NCI-H526 treated with DMSO at 0.1 percent for 48 hours (cell line): ENCODE measurements at regions not wholly inside any gene's neighbourhood (a gene's known extent, or its start where the extent isn't known, plus 50 kb on each side); places are given as distances from the start of the nearest gene placed in this dataset.

ENCODE experiments used
- DNase-seq: peaks from one replicate; lab custom pipeline; 2025; lab: John Stamatoyannopoulos, UW

DNA sequence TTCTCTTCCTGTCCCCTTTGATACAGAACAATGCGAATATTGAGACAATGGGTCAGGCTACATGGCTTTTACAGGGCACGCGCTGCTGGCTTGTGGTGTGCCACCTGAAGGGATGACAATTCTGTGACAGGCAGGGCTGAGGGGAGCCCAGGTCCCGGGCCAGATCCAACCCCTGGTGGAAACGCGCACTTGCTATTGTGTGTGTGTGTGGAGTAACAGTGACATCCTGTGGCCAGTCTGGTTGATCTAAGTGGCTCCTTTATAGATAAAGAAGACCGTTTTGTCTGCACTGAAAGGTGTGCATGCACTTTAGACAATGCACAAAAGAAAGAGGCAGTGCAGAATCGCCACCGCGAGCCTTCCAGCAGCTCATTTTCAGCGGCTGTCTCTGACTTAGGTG lies 273.6 kb downstream of the HRH4 start:
- DNase-seq, result no peak

GRCh38 chr18:24735624-24736231 lies 275.3 kb downstream of the HRH4 start:
- no peak for DNase-seq

- no peak for DNase-seq
These were observed 276.4 kb downstream of the HRH4 start for GRCh38 chr18:24736662-24737330.

GRCh38 chr18:24740829-24741228 lies 280.4 kb downstream of the HRH4 start:
- no peak for DNase-seq

GRCh38 chr18:24741321-24741720 lies 280.9 kb downstream of the HRH4 start:
- no peak for DNase-seq

DNA sequence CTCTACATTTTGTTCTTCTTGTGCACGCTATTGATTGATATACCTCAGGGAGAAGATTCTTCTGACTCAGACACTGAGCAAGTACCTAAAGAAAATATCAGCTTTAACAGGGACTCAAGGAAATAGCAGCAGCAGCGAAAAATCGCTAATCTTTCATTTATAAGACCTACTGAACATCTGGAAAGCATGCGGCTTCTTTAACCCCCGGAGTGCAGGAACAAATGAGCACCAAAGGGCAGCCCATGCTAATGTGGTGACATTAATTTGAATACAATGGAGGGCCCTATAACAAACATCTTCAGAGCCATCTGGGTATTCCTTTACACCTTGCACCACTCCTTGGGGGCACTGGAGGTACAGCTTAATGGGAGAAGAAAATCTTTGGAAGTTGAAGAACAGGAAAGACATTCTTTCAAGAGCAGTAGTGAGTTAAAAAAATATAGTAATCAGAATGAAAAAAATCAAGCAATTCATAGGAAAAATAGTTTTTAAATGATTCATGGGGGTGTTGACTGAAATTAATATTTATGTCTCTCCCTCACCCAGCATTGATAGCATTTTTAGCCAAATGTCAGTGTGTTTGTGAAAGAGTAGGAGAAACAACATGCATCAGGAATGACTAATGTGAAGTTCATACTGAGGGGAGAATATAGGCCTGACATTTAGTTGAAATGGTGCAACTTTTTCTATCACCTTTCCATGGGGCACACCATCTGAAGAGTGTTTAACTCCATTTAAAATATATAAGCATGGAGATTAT lies 281.7 kb downstream of the HRH4 start:
- DNase-seq, result no peak

- no peak for DNase-seq
These were observed 294.3 kb downstream of the HRH4 start for GRCh38 chr18:24754583-24755253.

- no peak for DNase-seq
These were observed 295.9 kb downstream of the HRH4 start for GRCh38 chr18:24756385-24756784.

GRCh38 chr18:24757134-24757533 lies 296.7 kb downstream of the HRH4 start:
- DNase-seq, result no peak

- DNase-seq, result no peak
These were observed 301.3 kb downstream of the HRH4 start for GRCh38 chr18:24761765-24762164.

DNA sequence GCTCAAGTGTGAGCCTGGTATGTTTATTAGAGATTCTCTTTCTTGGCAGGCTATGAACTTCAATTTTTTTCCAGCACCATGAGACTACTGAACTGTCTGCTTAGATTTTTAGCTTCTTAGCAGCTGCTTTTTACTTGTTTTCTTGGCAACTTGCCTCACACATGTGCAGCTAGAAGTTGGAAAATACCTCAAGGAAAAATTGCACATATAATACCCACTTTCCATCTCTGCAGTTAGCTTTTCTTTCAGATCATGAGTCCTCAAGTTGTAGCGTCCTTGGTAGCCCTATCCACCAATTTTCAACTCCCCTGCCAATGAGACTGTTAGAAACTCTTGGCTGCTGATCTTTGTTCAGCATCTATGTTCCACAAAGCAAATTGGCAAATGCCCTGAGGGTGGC lies 302.1 kb downstream of the HRH4 start:
- no peak for DNase-seq

DNA sequence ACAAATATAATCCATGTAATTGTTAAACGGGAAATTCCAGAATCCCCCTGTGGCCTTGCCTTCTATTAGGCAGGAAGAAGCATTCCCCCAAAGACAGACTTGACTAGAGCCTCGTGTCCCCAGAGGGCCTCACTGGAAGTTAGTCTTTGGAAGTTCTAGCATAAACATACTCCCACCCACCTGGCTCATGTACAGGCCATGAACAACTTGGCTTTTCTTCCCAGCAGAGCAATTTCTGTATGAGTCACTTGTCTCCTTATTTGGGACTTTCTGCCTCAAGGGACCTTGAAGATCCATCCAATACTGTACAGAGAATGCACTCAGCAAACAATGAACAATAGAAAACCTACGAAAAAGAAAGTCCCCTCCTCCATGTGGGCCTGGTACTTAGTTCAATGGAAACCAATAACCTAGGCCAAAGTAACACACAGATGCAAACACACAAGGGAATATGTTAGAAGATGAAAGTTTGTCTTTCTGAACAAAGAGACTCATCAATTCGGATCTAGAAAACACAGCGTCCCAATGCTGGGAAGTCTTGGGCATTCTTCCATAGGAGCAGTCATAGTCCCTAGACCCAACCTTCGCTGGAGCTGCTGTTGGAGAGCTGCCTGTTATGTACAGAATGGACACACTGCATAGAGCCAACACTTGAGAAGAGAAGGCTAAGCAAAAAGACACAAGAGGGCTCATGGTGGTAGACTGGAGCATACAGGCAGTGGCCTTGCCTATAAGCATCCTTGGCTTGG lies 303.5 kb downstream of the HRH4 start:
- DNase-seq, result no peak

- DNase-seq, result no peak
These were observed 304.3 kb downstream of the HRH4 start for GRCh38 chr18:24764766-24765165.

GRCh38 chr18:24766376-24766775 lies 305.9 kb downstream of the HRH4 start:
- no peak for DNase-seq

- no peak for DNase-seq
These were observed 310.0 kb downstream of the HRH4 start for GRCh38 chr18:24770311-24771024.

GRCh38 chr18:24771300-24771699 lies 310.9 kb downstream of the HRH4 start:
- DNase-seq, result no peak

DNA sequence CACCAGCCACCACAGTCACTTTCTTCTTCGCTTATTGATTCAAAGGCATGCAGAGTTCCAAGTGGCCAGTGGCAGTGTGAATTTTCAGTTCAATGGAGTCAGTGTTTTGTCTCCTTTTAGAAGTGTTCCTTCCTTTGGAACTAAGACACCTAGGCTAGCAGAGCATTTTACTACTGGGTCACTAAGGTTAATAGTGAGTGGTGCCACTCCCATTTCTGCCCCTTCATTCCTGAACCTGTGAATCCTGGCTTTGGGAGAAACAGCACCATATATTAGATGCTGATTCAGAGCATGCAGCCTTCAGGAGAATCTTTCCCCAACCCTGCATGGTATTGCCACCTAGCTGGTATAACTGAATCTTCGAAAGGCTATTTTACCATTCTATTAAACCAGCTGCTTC lies 312.7 kb downstream of the HRH4 start:
- no peak for DNase-seq

GRCh38 chr18:24776019-24776418 lies 315.6 kb downstream of the HRH4 start:
- DNase-seq, result no peak

DNA sequence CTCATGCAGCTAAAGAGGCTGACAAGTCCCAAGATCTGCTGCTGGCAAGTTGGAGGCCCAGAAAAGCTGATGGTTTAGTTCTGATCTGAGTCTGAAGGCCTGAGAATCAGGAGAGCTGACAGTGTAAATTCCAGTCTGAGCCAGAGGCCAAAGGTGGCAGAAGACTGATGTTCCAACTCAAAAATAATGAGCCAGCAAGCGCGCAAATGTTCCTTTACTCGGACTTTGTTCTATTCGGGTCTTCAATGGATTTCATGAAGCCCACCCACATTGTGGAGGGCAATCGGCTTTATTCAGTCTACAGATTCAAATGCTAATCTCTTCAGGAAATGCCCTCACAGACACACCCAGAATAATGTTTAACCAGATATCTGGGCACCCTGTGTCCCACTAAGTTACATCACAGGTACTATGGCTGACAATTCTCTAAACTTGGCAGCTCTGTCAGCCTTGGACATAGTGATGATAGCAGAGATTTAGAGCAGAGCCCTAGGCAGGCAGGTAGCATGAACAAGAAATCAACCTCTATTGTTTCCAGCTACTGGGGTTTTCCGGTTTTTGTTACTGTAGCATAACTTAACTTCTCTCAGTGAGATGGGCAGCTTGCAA lies 318.5 kb downstream of the HRH4 start:
- DNase-seq, result no peak

DNA sequence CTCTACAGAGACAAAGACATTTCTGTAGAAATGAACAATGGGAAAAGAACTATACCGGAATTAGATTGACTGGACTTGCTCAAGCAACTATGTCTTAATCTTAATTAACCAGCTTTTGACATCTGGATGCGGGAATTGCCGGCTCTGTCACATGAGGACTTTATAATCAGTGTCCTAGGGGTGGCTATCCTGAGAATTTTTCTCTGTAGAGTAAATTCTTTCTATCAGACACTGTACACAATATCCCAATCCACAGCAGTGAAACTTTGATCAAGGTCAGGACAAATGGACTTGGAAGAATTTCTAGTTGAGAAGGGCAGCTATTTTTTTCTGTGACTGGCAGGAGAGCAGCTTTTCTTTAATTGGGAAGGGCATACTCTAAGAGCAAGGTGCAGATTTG lies 322.1 kb downstream of the HRH4 start:
- no peak for DNase-seq

DNA sequence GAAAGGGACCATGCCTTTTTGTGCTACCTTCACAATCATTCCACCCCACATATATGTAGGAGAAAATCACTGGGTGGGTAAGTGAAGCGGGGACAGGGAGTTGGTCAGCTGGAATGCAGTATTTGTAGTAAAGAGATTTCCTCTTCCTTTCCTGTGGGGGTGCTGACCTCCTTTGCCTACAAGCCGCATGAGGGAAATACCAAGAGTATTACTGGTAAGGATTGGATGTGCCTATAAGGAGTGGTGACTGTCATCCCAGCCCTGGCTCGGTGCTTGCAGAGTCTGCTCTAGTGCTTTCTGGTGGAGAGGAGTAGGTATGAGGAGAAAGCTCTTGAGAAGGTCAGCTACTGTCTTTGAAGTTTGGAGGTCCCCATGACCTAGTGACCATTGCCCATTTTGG lies 324.6 kb downstream of the HRH4 start:
- DNase-seq, result no peak
